Effector CD8-positive, alpha-beta T cell (primary cell): ENCODE measurements at regions not wholly inside any gene's neighbourhood (a gene's known extent, or its start where the extent isn't known, plus 50 kb on each side); places are given as distances from the start of the nearest gene placed in this dataset.

Source experiments
- DNase-seq: peaks from one replicate; lab custom pipeline; 2025; lab: John Stamatoyannopoulos, UW

DNA sequence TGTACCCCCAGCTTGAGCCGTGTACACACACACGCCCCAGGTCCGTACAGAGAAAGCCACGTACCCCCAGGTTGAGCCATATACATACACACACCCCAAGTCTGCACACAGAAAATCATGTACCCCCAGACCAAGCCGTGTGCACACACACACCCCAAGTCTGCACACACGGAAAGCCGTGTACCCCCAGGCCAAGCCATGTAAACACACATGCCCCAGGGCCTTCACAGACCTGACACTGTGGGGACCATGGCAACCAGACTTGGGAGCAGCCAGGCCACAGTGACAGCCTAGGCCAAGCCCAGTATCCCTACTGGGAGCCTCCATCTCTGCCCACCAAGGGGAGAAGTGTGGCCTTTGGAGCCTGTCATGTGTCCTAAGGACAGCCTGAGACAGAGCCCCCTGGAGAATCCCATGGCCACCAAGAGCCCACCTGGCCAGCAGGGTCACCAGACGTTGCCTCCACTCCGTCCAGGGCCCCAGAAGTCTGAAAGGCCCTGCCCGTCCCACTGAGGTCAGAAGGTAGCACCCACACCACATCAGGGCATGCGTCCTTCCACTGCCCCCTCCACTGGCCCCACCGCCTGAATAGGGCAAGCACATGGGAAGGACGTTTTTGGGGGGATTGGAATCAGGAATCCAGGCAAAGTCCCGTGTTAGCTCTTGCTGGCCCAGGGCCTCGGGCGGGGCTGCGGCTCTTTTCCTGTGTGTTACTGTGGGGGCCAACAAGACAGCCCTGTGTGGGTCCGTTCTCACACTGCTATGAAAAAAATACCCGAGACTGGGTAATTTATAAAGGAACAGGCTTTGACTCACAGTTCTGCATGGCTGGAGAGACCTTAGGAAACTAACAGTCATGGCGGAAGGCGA, 636.7 kb downstream of the TBC1D22A start:
- no peak for DNase-seq

DNA sequence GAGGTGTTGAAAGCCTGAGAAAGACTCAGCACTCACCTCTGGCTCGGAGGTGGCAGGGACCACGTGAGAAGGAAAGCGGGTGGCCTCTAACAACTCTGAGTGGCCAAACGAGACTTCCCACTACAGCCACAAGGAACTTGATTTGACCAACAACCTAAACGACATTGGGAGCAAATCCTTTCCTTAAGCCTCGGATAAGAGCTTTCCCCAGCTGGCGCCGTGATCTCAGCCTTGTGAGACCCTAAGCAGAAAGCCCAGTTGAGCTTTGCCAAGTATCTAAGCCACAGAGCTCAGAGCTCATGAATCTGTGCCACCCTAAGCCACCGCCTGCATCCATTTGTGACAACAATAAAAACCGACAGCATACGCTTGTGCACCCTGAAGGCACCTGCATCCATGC, 636.0 kb downstream of the TBC1D22A start:
- no peak for DNase-seq

DNA sequence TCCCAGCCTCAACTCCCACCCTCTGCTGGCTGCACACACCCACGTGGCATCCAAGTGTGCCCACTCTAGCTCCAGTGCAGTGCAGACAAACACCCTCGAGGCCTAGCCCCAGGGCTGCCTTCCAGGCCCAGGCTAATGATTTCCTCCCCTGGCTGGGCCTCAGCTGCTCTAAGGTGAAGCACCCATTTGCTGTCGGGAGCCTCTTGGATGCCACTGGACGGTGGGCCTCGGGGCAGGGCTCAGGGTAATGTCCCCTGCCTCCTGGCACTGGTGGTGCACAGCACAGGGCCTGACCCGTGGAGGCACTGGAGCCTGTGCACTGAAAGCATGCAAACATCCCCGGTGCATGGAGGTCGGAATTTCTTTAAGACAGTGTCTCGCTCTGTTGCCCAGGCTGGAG, 635.2 kb downstream of the TBC1D22A start:
- DNase-seq, result no peak

DNA sequence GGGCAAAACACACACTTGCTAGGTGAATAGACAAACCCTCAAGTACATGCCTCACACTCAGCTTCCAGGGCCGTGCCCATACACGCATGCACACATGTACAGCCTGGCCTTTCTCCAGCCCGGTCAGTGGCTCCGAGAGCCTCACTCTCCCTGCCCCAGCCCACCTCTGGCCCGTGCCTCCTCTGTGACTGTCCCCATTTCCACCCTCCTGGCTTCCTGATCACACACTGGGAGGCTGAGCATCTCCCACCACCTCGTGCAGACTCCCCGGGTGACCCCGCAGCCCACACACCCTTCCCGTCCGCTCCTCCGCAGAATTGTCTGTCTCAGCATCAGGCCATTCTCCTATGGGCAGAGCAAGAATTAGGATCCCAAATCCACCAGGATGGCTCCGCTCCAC, 634.1 kb downstream of the TBC1D22A start:
- no peak for DNase-seq

DNA sequence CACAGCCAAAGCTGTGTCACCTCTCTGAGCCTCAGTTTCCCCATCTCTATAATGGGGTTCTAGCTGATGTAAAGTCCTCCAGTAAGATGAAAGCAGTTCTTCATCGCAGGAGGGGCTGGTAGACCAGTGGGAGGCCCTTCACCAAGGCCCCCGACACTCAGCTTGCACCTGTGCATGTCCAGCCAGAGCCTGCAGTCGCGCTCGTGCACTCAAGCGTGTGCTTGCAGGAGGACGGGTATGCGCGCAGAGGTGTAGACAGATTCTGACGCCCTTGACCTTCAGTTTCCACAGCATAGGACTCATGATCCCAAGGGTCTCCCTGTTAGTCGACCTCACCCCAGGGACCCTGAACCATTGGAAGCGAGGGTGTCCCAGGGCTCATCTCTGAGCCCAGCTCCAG, 633.7 kb downstream of the TBC1D22A start:
- DNase-seq, result no peak

DNA sequence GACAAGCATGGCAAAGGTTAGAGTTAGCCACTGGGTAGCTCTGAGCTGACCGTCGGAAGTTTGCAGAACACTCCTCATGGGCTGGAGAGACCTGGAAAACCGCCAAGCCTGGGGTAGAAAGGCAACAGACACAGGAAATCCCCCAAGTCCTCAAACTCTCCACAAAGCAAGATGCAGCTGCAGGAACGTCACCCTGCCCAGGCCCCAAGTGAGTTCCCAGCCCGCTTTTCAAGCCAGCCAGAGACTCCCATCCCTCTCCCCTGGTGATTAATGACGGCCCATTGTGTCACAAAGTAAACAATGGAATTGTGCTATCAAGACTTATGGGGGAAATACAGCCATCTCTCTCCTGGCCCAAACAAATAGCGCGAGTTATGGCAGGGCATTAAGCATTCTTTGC, 633.0 kb downstream of the TBC1D22A start:
- DNase-seq, result no peak

- DNase-seq, result no peak
These were observed 632.3 kb downstream of the TBC1D22A start for GRCh38 chr22:47394504-47395440.

- no peak for DNase-seq
These were observed 630.7 kb downstream of the TBC1D22A start for GRCh38 chr22:47393191-47393590.

GRCh38 chr22:47392729-47393128, 630.3 kb downstream of the TBC1D22A start:
- no peak for DNase-seq

DNA sequence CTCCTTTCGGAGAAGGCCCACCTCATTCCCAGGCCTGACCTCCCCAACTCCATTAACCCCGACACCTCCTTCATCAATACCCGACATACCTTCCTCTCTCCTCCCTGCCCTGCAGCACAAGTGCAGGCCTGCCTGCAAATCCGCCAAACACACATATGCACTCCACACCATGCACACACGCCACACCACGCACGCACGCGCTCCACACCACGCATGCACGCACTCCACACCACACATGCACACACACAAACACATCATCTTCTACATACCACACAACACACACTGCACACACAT, 629.6 kb downstream of the TBC1D22A start:
- no peak for DNase-seq

- no peak for DNase-seq
These were observed 629.0 kb downstream of the TBC1D22A start for GRCh38 chr22:47391169-47392053.

DNA sequence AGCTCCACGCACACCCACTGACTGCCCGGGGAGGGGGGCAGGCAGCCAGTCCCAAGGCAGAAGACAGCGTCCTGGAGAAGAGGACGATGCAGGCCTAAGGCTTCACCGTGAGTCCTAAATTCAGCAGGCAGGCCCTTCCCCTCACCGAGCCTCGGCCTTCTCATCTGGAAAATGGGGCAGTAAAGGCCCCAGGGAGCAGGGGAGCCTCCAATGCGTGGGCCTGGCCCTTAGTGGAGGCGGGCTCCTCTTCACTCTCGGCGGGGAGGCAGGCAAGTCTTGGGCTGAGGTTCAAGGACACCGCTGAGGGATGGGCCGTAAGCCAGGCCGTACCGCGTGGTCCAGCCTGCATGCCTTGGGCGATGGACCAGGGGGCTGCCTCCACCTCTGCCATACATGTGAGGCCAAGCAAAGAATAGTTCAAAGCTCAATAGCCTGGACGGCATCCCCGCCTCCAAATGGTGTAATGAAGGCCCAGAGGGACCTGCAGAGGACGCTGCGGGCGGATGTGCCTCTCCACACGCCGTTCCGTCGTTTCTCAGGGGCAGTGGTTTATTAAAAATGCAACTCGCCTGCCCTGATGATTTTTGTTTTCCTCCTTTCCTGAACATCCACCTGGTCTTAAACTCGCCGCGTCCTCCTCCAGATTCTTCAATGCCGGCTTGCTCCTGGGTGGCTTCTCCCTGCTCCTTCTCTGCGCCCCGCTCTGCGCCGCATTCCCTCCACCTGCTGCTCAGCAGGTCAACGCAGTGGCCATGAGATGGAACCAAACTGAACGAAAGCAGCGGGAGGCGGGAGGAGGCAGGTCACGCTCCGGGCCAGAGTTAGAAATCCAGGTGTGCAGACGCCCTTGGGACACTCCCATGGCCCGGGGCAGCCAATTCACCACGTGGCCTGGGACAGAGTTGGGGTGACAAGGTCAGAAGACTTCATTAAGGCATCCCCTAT, 627.8 kb downstream of the TBC1D22A start:
- DNase-seq, result no peak

DNA sequence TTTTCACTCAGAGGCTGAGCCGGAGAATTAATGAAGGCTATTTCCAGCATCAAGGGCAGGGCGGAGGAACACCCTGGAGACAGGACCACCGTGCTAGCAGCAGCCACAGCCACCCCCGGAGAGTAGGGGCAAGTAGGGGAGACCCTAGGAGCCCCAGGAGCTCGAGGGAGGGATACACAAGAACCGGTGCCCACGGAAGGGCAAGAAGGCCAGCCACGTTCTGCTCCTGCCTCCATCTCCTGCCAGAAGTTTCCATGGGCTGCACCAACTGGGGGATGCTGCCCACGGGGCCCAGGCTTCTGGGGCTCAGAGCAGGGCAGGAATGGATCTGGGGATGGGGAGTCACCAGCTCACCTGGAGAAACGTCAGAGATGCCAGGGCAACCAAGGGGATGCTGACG, 626.8 kb downstream of the TBC1D22A start:
- DNase-seq, result no peak

GRCh38 chr22:47388778-47389177, 626.3 kb downstream of the TBC1D22A start:
- DNase-seq, result no peak

DNA sequence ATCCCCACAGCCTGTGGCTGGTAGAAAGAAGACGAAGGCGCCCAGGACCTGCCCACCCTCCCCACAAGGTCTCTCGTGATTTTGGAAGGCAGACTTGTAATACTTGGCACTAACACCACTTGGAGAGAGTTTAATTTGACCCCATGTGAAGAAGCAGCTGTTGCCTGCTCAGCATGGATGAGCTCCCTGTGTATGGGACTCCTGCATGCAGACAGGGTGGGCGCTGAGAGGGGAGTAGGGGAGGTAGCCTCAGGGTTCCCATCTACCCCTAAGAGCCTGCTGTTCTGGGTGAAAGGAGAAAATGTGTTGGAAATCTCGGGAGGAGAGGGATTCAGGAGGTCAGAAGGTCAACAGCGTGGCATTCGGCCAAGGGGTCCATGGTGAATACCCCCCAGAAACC, 625.9 kb downstream of the TBC1D22A start:
- no peak for DNase-seq

- no peak for DNase-seq
These were observed 624.5 kb downstream of the TBC1D22A start for GRCh38 chr22:47386812-47387510.

GRCh38 chr22:47384977-47385376, 622.5 kb downstream of the TBC1D22A start:
- no peak for DNase-seq

DNA sequence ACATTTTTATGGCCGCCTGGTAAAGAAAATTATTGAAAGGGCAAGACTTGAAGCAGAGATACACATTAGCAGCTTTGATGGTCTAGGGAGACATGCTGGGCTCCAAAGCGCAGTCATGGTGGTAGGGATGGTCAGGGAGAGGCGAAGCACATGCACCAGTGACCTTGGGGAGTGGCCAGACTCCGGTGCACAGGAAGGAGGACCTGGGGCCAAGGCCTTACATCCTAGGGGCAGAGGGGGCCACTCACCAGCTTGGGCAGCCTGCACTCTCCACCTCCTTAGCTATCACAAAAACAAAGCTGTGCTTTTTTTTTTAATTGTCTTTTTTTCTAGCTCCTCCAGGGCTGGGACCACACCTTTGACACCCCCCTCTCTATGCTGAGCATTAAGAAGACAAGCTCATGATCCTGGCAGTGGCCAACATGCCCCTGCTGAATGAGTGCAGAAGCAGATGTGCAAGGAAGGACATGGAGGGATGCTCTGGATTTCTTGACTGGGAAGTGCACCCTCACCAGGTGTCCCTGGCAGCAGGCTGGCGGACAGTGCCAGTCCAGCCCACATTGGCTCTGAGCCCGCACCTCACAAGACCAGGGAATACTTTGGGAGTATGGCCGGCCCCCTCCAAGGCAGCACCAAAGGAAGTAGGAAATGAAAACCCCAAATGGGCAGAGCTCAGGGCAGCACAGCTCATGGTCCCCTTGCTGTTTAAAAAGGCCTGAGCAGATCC, 619.9 kb downstream of the TBC1D22A start:
- DNase-seq, result no peak

DNA sequence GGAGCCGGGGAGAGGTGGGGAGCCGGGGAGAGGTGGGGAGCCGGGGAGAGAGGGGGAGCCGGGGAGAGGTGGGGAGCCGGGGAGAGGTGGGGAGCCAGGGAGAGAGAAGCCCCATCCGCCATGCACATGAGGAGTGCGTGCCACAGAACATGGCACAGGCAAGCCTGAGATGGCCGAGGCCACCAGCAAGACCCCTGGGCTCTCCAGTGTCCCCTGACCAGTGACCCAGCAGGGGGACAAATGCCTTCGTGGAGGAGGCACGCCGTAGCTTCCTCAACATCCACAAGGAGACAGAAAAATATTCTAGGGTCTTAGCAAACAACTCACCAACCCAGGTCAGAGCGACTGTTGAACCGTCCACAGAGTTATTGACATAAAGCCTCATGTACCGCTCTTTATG, 618.8 kb downstream of the TBC1D22A start:
- no peak for DNase-seq

GRCh38 chr22:47380692-47381091, 618.2 kb downstream of the TBC1D22A start:
- no peak for DNase-seq
